ENCODE measurements at regions not wholly inside any gene's neighbourhood (a gene's known extent, or its start where the extent isn't known, plus 50 kb on each side); places are given as distances from the start of the nearest gene placed in this dataset.

DNA sequence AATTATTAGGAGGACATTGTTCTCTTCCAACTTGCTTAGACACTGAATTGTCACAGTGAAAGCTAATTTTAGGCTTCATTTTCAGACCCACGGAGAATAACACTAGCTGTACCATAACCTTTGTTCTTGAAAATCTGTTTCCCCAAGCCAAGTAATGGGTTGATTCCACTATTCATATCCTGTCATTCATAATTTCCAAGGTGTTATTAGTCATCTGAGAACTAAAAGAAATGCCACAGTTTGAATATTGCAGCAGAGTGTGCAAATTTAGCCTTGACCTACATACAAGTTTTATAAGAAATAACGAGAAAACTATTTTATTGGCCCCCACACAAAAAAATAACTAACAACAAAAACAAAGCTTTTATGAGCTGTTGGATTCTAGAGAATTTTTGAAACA lies 148.5 kb upstream of the TYRP1 start:
- ChIA-PET CTCF (no interaction called here), POLR2A (no interaction called here)
- no peaks in the 10 kb centered on the region for H3K4me1 ChIP-seq (ENCODE audit: control insufficient read depth, insufficient read depth, low read length)
- H3K4me3 ChIP-seq (ENCODE audit: low read depth in 2 of 2, low read length in 2 of 2): no peak overlapping the region
- H3K9me3 ChIP-seq (ENCODE audit: control insufficient read depth, insufficient read depth, low read depth, low read length): no peaks in the 10 kb centered on the region
- no peaks in the 10 kb centered on the region for H3K36me3 ChIP-seq (ENCODE audit: control insufficient read depth, insufficient read depth, low read length)
- no TSS peak for BruUV-seq (replicated peaks)
- intact Hi-C loops (cut with micrococcal nuclease; ENCODE audit: unreplicated experiment): no loop called here
- no peak for ATAC-seq
- in situ Hi-C loops (cut with HindIII; ENCODE audit: low pct_unique_long_range_greater_than_20kb, low sequenced_read_pairs): no loop called here
- no peak overlapping the region for H3K27ac ChIP-seq (ENCODE audit: low read length)
- no peaks in the 10 kb centered on the region for H3K27me3 ChIP-seq (ENCODE audit: control insufficient read depth, insufficient read depth, low read length)
- no peak for DNase-seq (ENCODE audit: low read depth, low spot score)
- no peak for TF ChIP-seq TCF7L2 (IDR thresholded peaks at IDR 0.05; ENCODE audit: low read depth, low read length)

DNA sequence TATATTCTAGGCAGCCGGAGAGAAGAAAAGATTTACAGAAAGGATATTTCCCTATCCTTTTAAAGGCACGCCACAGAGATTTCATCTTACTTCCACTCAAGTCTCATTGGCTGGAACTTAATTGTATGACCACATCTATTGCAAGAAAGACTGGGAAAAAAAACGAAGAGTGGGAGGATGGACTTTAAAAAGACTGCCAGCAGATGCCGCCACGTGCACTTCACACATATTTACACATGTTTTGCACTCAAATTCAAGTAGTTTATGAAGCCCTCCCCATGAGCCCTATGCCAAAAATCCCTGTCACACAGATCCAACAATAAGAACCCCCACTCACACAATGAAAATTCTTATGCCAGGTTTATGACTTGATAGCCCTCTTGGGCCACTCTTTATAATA lies 138.5 kb upstream of the TYRP1 start:
- TF ChIP-seq, protein P1, sequence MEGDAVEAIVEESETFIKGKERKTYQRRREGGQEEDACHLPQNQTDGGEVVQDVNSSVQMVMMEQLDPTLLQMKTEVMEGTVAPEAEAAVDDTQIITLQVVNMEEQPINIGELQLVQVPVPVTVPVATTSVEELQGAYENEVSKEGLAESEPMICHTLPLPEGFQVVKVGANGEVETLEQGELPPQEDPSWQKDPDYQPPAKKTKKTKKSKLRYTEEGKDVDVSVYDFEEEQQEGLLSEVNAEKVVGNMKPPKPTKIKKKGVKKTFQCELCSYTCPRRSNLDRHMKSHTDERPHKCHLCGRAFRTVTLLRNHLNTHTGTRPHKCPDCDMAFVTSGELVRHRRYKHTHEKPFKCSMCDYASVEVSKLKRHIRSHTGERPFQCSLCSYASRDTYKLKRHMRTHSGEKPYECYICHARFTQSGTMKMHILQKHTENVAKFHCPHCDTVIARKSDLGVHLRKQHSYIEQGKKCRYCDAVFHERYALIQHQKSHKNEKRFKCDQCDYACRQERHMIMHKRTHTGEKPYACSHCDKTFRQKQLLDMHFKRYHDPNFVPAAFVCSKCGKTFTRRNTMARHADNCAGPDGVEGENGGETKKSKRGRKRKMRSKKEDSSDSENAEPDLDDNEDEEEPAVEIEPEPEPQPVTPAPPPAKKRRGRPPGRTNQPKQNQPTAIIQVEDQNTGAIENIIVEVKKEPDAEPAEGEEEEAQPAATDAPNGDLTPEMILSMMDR (IDR thresholded peaks at IDR 0.05): no peak
- no peak for TF ChIP-seq SIN3A (IDR thresholded peaks at IDR 0.05; ENCODE audit: borderline replicate concordance, insufficient read depth, low read depth, low read length)
- TF ChIP-seq POLR2AphosphoS5 (IDR thresholded peaks at IDR 0.05; ENCODE audit: low read depth, low read length): no peak
- TF ChIP-seq, protein P2, sequence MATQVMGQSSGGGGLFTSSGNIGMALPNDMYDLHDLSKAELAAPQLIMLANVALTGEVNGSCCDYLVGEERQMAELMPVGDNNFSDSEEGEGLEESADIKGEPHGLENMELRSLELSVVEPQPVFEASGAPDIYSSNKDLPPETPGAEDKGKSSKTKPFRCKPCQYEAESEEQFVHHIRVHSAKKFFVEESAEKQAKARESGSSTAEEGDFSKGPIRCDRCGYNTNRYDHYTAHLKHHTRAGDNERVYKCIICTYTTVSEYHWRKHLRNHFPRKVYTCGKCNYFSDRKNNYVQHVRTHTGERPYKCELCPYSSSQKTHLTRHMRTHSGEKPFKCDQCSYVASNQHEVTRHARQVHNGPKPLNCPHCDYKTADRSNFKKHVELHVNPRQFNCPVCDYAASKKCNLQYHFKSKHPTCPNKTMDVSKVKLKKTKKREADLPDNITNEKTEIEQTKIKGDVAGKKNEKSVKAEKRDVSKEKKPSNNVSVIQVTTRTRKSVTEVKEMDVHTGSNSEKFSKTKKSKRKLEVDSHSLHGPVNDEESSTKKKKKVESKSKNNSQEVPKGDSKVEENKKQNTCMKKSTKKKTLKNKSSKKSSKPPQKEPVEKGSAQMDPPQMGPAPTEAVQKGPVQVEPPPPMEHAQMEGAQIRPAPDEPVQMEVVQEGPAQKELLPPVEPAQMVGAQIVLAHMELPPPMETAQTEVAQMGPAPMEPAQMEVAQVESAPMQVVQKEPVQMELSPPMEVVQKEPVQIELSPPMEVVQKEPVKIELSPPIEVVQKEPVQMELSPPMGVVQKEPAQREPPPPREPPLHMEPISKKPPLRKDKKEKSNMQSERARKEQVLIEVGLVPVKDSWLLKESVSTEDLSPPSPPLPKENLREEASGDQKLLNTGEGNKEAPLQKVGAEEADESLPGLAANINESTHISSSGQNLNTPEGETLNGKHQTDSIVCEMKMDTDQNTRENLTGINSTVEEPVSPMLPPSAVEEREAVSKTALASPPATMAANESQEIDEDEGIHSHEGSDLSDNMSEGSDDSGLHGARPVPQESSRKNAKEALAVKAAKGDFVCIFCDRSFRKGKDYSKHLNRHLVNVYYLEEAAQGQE (IDR thresholded peaks at IDR 0.05; ENCODE audit: insufficient read depth in 1 of 2, low read depth in 2 of 2, low read length in 1 of 2): no peak
- TF ChIP-seq TCF7L2 (IDR thresholded peaks at IDR 0.05; ENCODE audit: low read depth, low read length): no peak
- Histone ChIP-seq H3K9me3 (ENCODE audit: control insufficient read depth, insufficient read depth, low read depth, low read length) (no peaks in the 10 kb centered on the region), H3K27ac (ENCODE audit: low read length) (no peak overlapping the region), H3K4me1 (ENCODE audit: control insufficient read depth, insufficient read depth, low read length) (no peaks in the 10 kb centered on the region), H3K4me3 (ENCODE audit: low read depth in 2 of 2, low read length in 2 of 2) (no peak overlapping the region), H3K36me3 (ENCODE audit: control insufficient read depth, insufficient read depth, low read length) (no peaks in the 10 kb centered on the region), H3K27me3 (ENCODE audit: control insufficient read depth, insufficient read depth, low read length) (no peaks in the 10 kb centered on the region)
- DNase-seq (ENCODE audit: low read depth, low spot score): no peak
- in situ Hi-C loops (cut with HindIII; ENCODE audit: low pct_unique_long_range_greater_than_20kb, low sequenced_read_pairs) (no loop called here), intact Hi-C loops (cut with micrococcal nuclease; ENCODE audit: unreplicated experiment) (no loop called here)
- BruUV-seq (replicated peaks): no TSS peak
- CTCF ChIA-PET: interaction anchor here (0.8 kb wide), 1 partner anchor 85 kb away, joined by 5 read pairs; no protein-coding TSS in a partner anchor
- POLR2A ChIA-PET: no interaction called here
- ATAC-seq: no peak

DNA sequence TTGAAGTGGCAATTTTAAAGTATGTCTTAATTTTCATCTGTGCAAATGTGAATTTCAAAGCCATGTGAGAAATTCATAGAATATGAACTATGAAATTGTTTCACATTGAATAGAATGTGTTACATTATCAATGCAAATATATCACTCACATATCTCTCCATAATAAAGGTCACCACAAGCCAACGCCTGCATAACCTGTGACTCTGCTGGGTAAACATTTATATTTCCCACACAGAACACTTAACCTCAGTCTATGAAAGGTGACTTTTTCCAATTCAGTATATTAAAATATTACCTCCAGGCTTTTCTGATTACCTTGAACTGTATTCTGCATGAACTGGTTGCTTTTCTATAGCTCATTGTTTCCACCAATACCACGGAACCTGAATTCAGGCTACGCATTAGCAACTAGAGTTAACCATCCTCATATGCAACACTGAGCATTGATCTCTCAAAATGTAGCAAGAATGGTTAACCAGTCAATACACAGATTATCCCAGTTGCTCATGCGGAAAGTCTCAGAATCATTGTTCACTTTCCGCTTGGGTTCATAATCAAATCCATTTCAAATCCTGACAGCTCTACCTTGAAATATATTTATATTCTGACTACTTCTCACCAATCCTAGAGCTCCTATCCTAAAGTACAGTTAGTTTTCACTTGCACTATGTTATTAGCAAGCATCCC lies 126.6 kb upstream of the TYRP1 start:
- no peak for TF ChIP-seq SIN3A (IDR thresholded peaks at IDR 0.05; ENCODE audit: borderline replicate concordance, insufficient read depth, low read depth, low read length)
- TF ChIP-seq, protein P2 (IDR thresholded peaks at IDR 0.05; ENCODE audit: insufficient read depth in 1 of 2, low read depth in 2 of 2, low read length in 1 of 2): no peak
- TF ChIP-seq POLR2AphosphoS5 (IDR thresholded peaks at IDR 0.05; ENCODE audit: low read depth, low read length): no peak
- TF ChIP-seq, protein P1 (IDR thresholded peaks at IDR 0.05): no peak
- no peak for TF ChIP-seq TCF7L2 (IDR thresholded peaks at IDR 0.05; ENCODE audit: low read depth, low read length)
- DNase-seq (ENCODE audit: low read depth, low spot score): no peak
- intact Hi-C loops (cut with micrococcal nuclease; ENCODE audit: unreplicated experiment) (no loop called here), in situ Hi-C loops (cut with HindIII; ENCODE audit: low pct_unique_long_range_greater_than_20kb, low sequenced_read_pairs) (no loop called here)
- no peaks in the 10 kb centered on the region for H3K9me3 ChIP-seq (ENCODE audit: control insufficient read depth, insufficient read depth, low read depth, low read length)
- no peak overlapping the region for H3K27ac ChIP-seq (ENCODE audit: low read length)
- POLR2A ChIA-PET: no interaction called here
- no peak for ATAC-seq
- H3K27me3 ChIP-seq (ENCODE audit: control insufficient read depth, insufficient read depth, low read length): no peaks in the 10 kb centered on the region
- CTCF ChIA-PET: no interaction called here
- BruUV-seq (replicated peaks): no TSS peak
- H3K4me1 ChIP-seq (ENCODE audit: control insufficient read depth, insufficient read depth, low read length): no peaks in the 10 kb centered on the region
- no peaks in the 10 kb centered on the region for H3K36me3 ChIP-seq (ENCODE audit: control insufficient read depth, insufficient read depth, low read length)
- H3K4me3 ChIP-seq (ENCODE audit: low read depth in 2 of 2, low read length in 2 of 2): no peak overlapping the region

Measured in Panc1 (cell line).